Endothelial cell of umbilical vein (primary cell): ENCODE measurements at regions not wholly inside any gene's neighbourhood (a gene's known extent, or its start where the extent isn't known, plus 50 kb on each side); places are given as distances from the start of the nearest gene placed in this dataset.

Source experiments
- BruUV-seq: library from RNA; stranded (reverse); fragments of 400-500 nt; replicated peaks from 2 replicates; lab custom pipeline; 2021; lab: Mats Ljungman, UMichigan
- CTCF ChIA-PET: fragments of 300-600, 350-600 bp; sonication (Branson Sonifier 250); formaldehyde crosslinking; loops from one replicate; lab custom pipeline; 2021; ENCODE audit warnings: antibody characterized with exemption, inconsistent platforms; lab: Charles Lee
- POLR2A ChIA-PET: fragments of 300-600, 350-600 bp; sonication (Branson Sonifier 250); formaldehyde crosslinking; loops from one replicate; lab custom pipeline; 2021; ENCODE audit warnings: antibody characterized with exemption, inconsistent platforms; lab: Charles Lee
- DNase-seq: peaks from one replicate; pipeline ENCODE4 v3.0.0-alpha.2; 2011; ENCODE audit warnings: low read depth, low spot score
- FAIRE-seq: peaks from 2 replicates; lab custom pipeline; 2011; peaks lifted over from hg19 to GRCh38; lab: Jason Lieb, UNC
- H2AFZ ChIP-seq: 2 replicates; pipeline ENCODE4 v1.6.0; 2012; ENCODE audit warnings: low read depth, low read length, control low read depth, inconsistent platforms
- H3K27ac ChIP-seq: 2 replicates; pipeline ENCODE4 v1.5.1; 2011; ENCODE audit warnings: low read depth, mild to moderate bottlenecking, control low read depth, low read length, moderate library complexity; ENCODE audit not compliant: insufficient read depth
- H3K27me3 ChIP-seq, 2 experiments: 2 replicates each; pipeline versions ENCODE4 v1.6.0 to v1.6.1; 2011; ENCODE audit warnings: low read length in 2 of 2, mixed read lengths in 1 of 2; ENCODE audit not compliant: control insufficient read depth in 2 of 2, insufficient read depth in 2 of 2
- H3K36me3 ChIP-seq, 2 experiments: 2 replicates in 1 of 2; 3 replicates in 1 of 2; pipeline ENCODE4 v1.5.1; 2011; ENCODE audit warnings: low read length in 2 of 2, mild to moderate bottlenecking in 1 of 2, moderate library complexity in 1 of 2; ENCODE audit not compliant: control insufficient read depth in 2 of 2, insufficient read depth in 2 of 2; ENCODE audit errors: extremely low read depth in 1 of 2
- H3K4me1 ChIP-seq: 3 replicates; pipeline ENCODE4 v1.5.1; 2011; ENCODE audit warnings: mild to moderate bottlenecking, low read length; ENCODE audit not compliant: control insufficient read depth, insufficient read depth; ENCODE audit errors: extremely low read depth
- H3K4me2 ChIP-seq: 2 replicates; pipeline ENCODE4 v1.6.1; 2011; ENCODE audit warnings: low read length, control low read depth, mixed read lengths; ENCODE audit not compliant: insufficient read depth
- H3K4me3 ChIP-seq, 3 experiments: fragments of 200-600 bp in 1 of 3; sonication (generic), shearing (Covaris generic) in 1 of 3; replicated peaks in 1 of 3; 2 replicates each; pipeline ENCODE4 v1.5.1; 2011 to 2016; ENCODE audit warnings: control low read depth in 3 of 3, low read length in 3 of 3, mild to moderate bottlenecking in 2 of 3, inconsistent platforms in 1 of 3, low read depth in 1 of 3, moderate library complexity in 1 of 3; ENCODE audit not compliant: insufficient read depth in 1 of 3
- H3K79me2 ChIP-seq: 2 replicates; pipeline ENCODE4 v1.6.0; 2012; ENCODE audit warnings: low read length, inconsistent platforms; ENCODE audit not compliant: control insufficient read depth, insufficient read depth
- H3K9ac ChIP-seq: replicated peaks from 2 replicates; pipeline ENCODE3; 2011; ENCODE audit warnings: low read length, control low read depth; ENCODE audit not compliant: insufficient read depth; ENCODE audit errors: extremely low read depth
- H3K9me1 ChIP-seq: replicated peaks from 3 replicates; pipeline ENCODE4 v1.6.0; 2011; ENCODE audit warnings: mild to moderate bottlenecking, low read length; ENCODE audit not compliant: control insufficient read depth, insufficient read depth; ENCODE audit errors: extremely low read depth
- H3K9me3 ChIP-seq: replicated peaks from 2 replicates; pipeline ENCODE4 v1.5.1; 2012; ENCODE audit warnings: low read length, inconsistent platforms; ENCODE audit not compliant: control insufficient read depth, insufficient read depth
- H4K20me1 ChIP-seq: replicated peaks from 2 replicates; pipeline ENCODE3; 2011; ENCODE audit warnings: mild to moderate bottlenecking, low read length; ENCODE audit not compliant: control insufficient read depth, insufficient read depth; ENCODE audit errors: extremely low read depth
- EZH2 ChIP-seq: IDR thresholded peaks from 2 replicates; pipeline ENCODE4 v1.6.1; 2012; ENCODE audit warnings: borderline replicate concordance, low read depth, mild to moderate bottlenecking, moderate library complexity, low read length, inconsistent platforms; ENCODE audit not compliant: severe bottlenecking
- FOS ChIP-seq: IDR thresholded peaks from 2 replicates; pipeline ENCODE4 v1.6.1; 2011; ENCODE audit warnings: mild to moderate bottlenecking, low read length, moderate library complexity, borderline replicate concordance; ENCODE audit not compliant: insufficient read depth
- GATA2 ChIP-seq: IDR thresholded peaks from 2 replicates; pipeline ENCODE4 v1.7.0; 2011; ENCODE audit warnings: low read depth, mild to moderate bottlenecking, moderate library complexity, mixed read lengths, low read length; ENCODE audit not compliant: insufficient read length, insufficient read depth
- JUN ChIP-seq: IDR thresholded peaks from 2 replicates; pipeline ENCODE4 v1.6.1; 2011; ENCODE audit warnings: borderline replicate concordance, low read depth; ENCODE audit not compliant: insufficient read length, insufficient read depth
- MYC ChIP-seq: IDR thresholded peaks from one replicate; pipeline ENCODE4 v1.6.1; 2011; ENCODE audit warnings: mild to moderate bottlenecking, low read depth, low read length
- POLR2A ChIP-seq: IDR thresholded peaks from 2 replicates; pipeline ENCODE4 v1.6.1; 2012; ENCODE audit warnings: low read depth, mild to moderate bottlenecking, control low read depth, low read length
- POLR2AphosphoS5 ChIP-seq: IDR thresholded peaks from 2 replicates; pipeline ENCODE4 v1.6.1; 2012; ENCODE audit warnings: low read depth, mild to moderate bottlenecking, control low read depth, low read length, moderate library complexity; ENCODE audit not compliant: insufficient read depth
- dilution Hi-C: fragments of 300-500 bp; cut with MboI; formaldehyde crosslinking; loops from one replicate; pipeline ENCODE4 v1.15.0; 2019; ENCODE audit warnings: low sequenced_read_pairs; ENCODE audit not compliant: extremely low pct_ligation_motif_present
- intact Hi-C: fragments of 100-400 bp; cut with micrococcal nuclease; formaldehyde crosslinking; loops from one replicate; pipeline ENCODE4 v1.10.0; 2022
- TF ChIP-seq, protein P1 (sequence below), 2 donors: IDR thresholded peaks; 1 replicate in 1 of 2; 2 replicates in 1 of 2; pipeline ENCODE4 v1.5.1; 2011; ENCODE audit warnings: low read length in 2 of 2, mild to moderate bottlenecking in 2 of 2, moderate library complexity in 2 of 2, control low read depth in 1 of 2, inconsistent platforms in 1 of 2, low read depth in 1 of 2; ENCODE audit not compliant: insufficient read depth in 1 of 2; ENCODE audit errors: extremely low read depth in 1 of 2
- TF ChIP-seq, protein P2 (sequence below): IDR thresholded peaks from 2 replicates; pipeline ENCODE4 v1.6.1; 2011; ENCODE audit not compliant: insufficient read depth, insufficient read length

DNA sequence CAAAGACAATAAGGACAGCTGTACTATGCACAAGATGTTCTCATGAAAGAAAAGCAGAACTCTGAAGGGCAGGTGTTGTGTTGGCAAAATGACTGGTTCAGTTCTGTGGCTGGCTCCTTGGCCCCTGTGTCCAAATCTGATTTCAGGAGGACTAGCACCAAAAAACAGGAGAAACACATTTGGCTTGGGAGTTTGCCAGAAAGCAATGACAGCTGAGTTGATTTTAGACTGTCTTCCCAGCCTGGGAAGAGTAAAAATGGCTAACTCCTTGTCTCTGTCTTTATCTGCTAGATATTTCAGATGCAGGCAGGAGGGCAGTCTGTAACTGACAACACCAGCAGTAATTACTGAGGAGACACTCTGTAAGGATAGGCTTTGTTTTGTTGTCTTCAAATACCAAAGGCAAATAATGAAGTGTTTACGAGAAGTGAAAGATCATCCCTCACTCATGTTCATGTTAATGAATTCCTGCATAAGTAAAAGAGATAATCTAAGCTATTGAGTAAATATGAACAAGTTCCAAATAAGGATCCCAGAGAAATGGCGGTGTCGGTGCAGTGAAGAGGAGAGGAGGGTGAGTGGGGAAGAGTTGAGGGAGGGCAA, 989.0 kb downstream of the CDH11 start:
- CTCF ChIA-PET: no interaction called here
- no peak overlapping the region for H3K27ac ChIP-seq
- intact Hi-C loops (no loop called here), dilution Hi-C loops (no loop called here)
- H3K4me1 ChIP-seq: no peaks in the 10 kb centered on the region
- H3K9me3 ChIP-seq: no peaks in the 10 kb centered on the region
- POLR2A ChIA-PET: no interaction called here
- no TSS peak for BruUV-seq
- no peaks in the 10 kb centered on the region for H3K9me1 ChIP-seq
- DNase-seq (no peak), FAIRE-seq (no peak)
- H3K79me2 ChIP-seq: no peaks in the 10 kb centered on the region
- H2AFZ ChIP-seq: no peak overlapping the region
- no peak overlapping the region for H3K4me2 ChIP-seq
- no peak overlapping the region for H3K4me3 ChIP-seq
- TF ChIP-seq, protein P1, sequence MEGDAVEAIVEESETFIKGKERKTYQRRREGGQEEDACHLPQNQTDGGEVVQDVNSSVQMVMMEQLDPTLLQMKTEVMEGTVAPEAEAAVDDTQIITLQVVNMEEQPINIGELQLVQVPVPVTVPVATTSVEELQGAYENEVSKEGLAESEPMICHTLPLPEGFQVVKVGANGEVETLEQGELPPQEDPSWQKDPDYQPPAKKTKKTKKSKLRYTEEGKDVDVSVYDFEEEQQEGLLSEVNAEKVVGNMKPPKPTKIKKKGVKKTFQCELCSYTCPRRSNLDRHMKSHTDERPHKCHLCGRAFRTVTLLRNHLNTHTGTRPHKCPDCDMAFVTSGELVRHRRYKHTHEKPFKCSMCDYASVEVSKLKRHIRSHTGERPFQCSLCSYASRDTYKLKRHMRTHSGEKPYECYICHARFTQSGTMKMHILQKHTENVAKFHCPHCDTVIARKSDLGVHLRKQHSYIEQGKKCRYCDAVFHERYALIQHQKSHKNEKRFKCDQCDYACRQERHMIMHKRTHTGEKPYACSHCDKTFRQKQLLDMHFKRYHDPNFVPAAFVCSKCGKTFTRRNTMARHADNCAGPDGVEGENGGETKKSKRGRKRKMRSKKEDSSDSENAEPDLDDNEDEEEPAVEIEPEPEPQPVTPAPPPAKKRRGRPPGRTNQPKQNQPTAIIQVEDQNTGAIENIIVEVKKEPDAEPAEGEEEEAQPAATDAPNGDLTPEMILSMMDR (IDR thresholded peaks at IDR 0.05; ENCODE audit: extremely low read depth in 1 of 2, insufficient read depth in 1 of 2, low read depth in 1 of 2, low read length in 2 of 2): no peak
- TF ChIP-seq GATA2 (no peak), MYC (no peak), FOS (no peak), EZH2 (no peak), POLR2AphosphoS5 (no peak), JUN (no peak), POLR2A (no peak)
- TF ChIP-seq, protein P2, sequence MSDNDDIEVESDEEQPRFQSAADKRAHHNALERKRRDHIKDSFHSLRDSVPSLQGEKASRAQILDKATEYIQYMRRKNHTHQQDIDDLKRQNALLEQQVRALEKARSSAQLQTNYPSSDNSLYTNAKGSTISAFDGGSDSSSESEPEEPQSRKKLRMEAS: no peak
- H3K9ac ChIP-seq: no peak overlapping the region
- no peaks in the 10 kb centered on the region for H3K27me3 ChIP-seq
- H3K36me3 ChIP-seq: no peaks in the 10 kb centered on the region
- H4K20me1 ChIP-seq: no peaks in the 10 kb centered on the region
